IMR-90 (cell line): ENCODE measurements at regions not wholly inside any gene's neighbourhood (a gene's known extent, or its start where the extent isn't known, plus 50 kb on each side); places are given as distances from the start of the nearest gene placed in this dataset.

Experiments
- ATAC-seq: fragments of 200-7000 bp; cut with Tn5 transposase; 2 replicates; pipeline ENCODE4 v1.9.1; 2020; ENCODE audit warnings: low read depth, mild to moderate bottlenecking, moderate library complexity
- BruUV-seq: library from RNA; stranded (reverse); fragments of 400-500 nt; replicated peaks from 2 replicates; lab custom pipeline; 2021; lab: Mats Ljungman, UMichigan
- CTCF ChIA-PET: fragments of 300-600 bp; formaldehyde crosslinking; extraction: SDS; loops from one replicate; lab custom pipeline; 2021; ENCODE audit warnings: antibody characterized with exemption; lab: Yijun Ruan, JAX
- POLR2A ChIA-PET: fragments of 300-600 bp; sonication (Branson Sonifier 250); formaldehyde crosslinking; loops from one replicate; lab custom pipeline; 2022; ENCODE audit warnings: antibody characterized with exemption; ENCODE audit not compliant: unreplicated experiment; lab: Charles Lee
- DNase-seq: peaks from one replicate; pipeline ENCODE4 v3.0.0; 2013
- H2AFZ ChIP-seq: replicated peaks from 2 replicates; pipeline ENCODE3; 2013; ENCODE audit warnings: low read length, mild to moderate bottlenecking; ENCODE audit not compliant: poor library complexity
- H2AK5ac ChIP-seq: 2 replicates; pipeline ENCODE4 v1.6.1; 2013; ENCODE audit warnings: low read depth, low read length, inconsistent platforms
- H2AK9ac ChIP-seq: replicated peaks from 2 replicates; pipeline ENCODE3; 2013; ENCODE audit warnings: mild to moderate bottlenecking, low read depth, low read length, moderate library complexity; ENCODE audit not compliant: poor library complexity
- H2BK120ac ChIP-seq: 2 replicates; pipeline ENCODE4 v1.6.1; 2013; ENCODE audit warnings: low read depth, low read length, inconsistent platforms
- H2BK15ac ChIP-seq: 3 replicates; pipeline ENCODE4 v1.6.1; 2013; ENCODE audit warnings: low read depth, low read length, inconsistent platforms
- H2BK20ac ChIP-seq: 2 replicates; pipeline ENCODE4 v1.6.1; 2013; ENCODE audit warnings: low read depth, mild to moderate bottlenecking, inconsistent platforms, low read length, moderate library complexity
- H2BK5ac ChIP-seq: 2 replicates; pipeline ENCODE4 v1.6.1; 2013; ENCODE audit warnings: mild to moderate bottlenecking, low read depth, low read length, inconsistent platforms; ENCODE audit not compliant: poor library complexity, severe bottlenecking
- H3K14ac ChIP-seq: replicated peaks from 2 replicates; pipeline ENCODE4 v1.6.1; 2013; ENCODE audit warnings: low read depth, low read length, inconsistent platforms
- H3K18ac ChIP-seq: 2 replicates; pipeline ENCODE4 v1.6.1; 2013; ENCODE audit warnings: low read depth, low read length, control low read depth
- H3K23ac ChIP-seq: 2 replicates; pipeline ENCODE4 v1.6.1; 2013; ENCODE audit warnings: low read depth, low read length, inconsistent platforms
- H3K27ac ChIP-seq: 2 replicates; pipeline ENCODE4 v1.5.1; 2013; ENCODE audit warnings: mild to moderate bottlenecking, control low read depth, low read length; ENCODE audit not compliant: insufficient read depth
- H3K27me3 ChIP-seq: 2 replicates; pipeline ENCODE4 v1.6.1; 2013; ENCODE audit warnings: low read length; ENCODE audit not compliant: control insufficient read depth, insufficient read depth
- H3K36me3 ChIP-seq: 2 replicates; pipeline ENCODE4 v1.6.1; 2013; ENCODE audit warnings: low read length, mixed read lengths; ENCODE audit not compliant: control insufficient read depth, insufficient read depth
- H3K4ac ChIP-seq: 2 replicates; pipeline ENCODE4 v1.6.1; 2013; ENCODE audit warnings: low read depth, low read length, inconsistent platforms
- H3K4me1 ChIP-seq: 2 replicates; pipeline ENCODE4 v1.6.1; 2013; ENCODE audit warnings: low read length, mixed read lengths; ENCODE audit not compliant: control insufficient read depth, insufficient read depth
- H3K4me2 ChIP-seq: 2 replicates; pipeline ENCODE4 v1.6.1; 2013; ENCODE audit warnings: low read depth, mild to moderate bottlenecking, control low read depth, low read length, moderate library complexity
- H3K4me3 ChIP-seq: 2 replicates; pipeline ENCODE4 v1.5.1; 2013; ENCODE audit warnings: low read depth, mild to moderate bottlenecking, control low read depth, low read length, moderate library complexity; ENCODE audit not compliant: insufficient read depth
- H3K56ac ChIP-seq: 2 replicates; pipeline ENCODE4 v1.6.1; 2013; ENCODE audit warnings: low read length, inconsistent platforms; ENCODE audit not compliant: insufficient read depth; ENCODE audit errors: extremely low read depth
- H3K79me1 ChIP-seq, 2 experiments: 2 replicates each; pipeline ENCODE4 v1.6.1; 2013; ENCODE audit warnings: low read length in 2 of 2, inconsistent platforms in 1 of 2, low read depth in 1 of 2
- H3K9ac ChIP-seq: 2 replicates; pipeline ENCODE4 v1.6.1; 2013; ENCODE audit warnings: low read depth, low read length, control low read depth
- H3K9me1 ChIP-seq: 2 replicates; pipeline ENCODE4 v1.6.1; 2013; ENCODE audit warnings: low read length, inconsistent platforms; ENCODE audit not compliant: insufficient read depth
- H3K9me3 ChIP-seq: 2 replicates; pipeline ENCODE4 v1.6.1; 2013; ENCODE audit warnings: low read length; ENCODE audit not compliant: control insufficient read depth, insufficient read depth
- H4K20me1 ChIP-seq: 2 replicates; pipeline ENCODE4 v1.6.1; 2013; ENCODE audit warnings: low read length, inconsistent platforms; ENCODE audit not compliant: insufficient read depth
- H4K5ac ChIP-seq: 2 replicates; pipeline ENCODE4 v1.6.1; 2013; ENCODE audit warnings: mild to moderate bottlenecking, low read depth, low read length, control low read depth
- H4K8ac ChIP-seq, 2 experiments: 2 replicates each; pipeline ENCODE4 v1.6.1; 2013; ENCODE audit warnings: low read depth in 2 of 2, low read length in 2 of 2, control low read depth in 1 of 2, inconsistent platforms in 1 of 2
- H4K91ac ChIP-seq: 2 replicates; pipeline ENCODE4 v1.6.1; 2013; ENCODE audit warnings: low read depth, low read length, inconsistent platforms; ENCODE audit not compliant: insufficient read depth
- BHLHE40 ChIP-seq: fragments of 150-350 bp; IDR thresholded peaks from 2 replicates; pipeline ENCODE4 v1.6.1; 2016; ENCODE audit warnings: mild to moderate bottlenecking, low read depth, low read length
- CEBPB ChIP-seq: IDR thresholded peaks from 2 replicates; pipeline ENCODE4 v1.6.1; 2012; ENCODE audit warnings: low read depth, low read length, improper control_type of control experiment
- CHD1 ChIP-seq: IDR thresholded peaks from 2 replicates; pipeline ENCODE4 v1.6.1; 2012; ENCODE audit warnings: low read depth, low read length, improper control_type of control experiment
- CTCF ChIP-seq: conservative IDR thresholded peaks from 2 replicates; pipeline ENCODE4 v1.5.1; 2012; ENCODE audit warnings: mild to moderate bottlenecking, low read depth, low read length, improper control_type of control experiment
- ELK1 ChIP-seq: fragments of 150-350 bp; IDR thresholded peaks from 2 replicates; pipeline ENCODE4 v1.6.1; 2016; ENCODE audit warnings: low read depth, mild to moderate bottlenecking, low read length, moderate library complexity, borderline replicate concordance
- FOS ChIP-seq: fragments of 150-350 bp; IDR thresholded peaks from 2 replicates; pipeline ENCODE4 v1.6.1; 2016; ENCODE audit warnings: low read depth, low read length
- MAFK ChIP-seq: IDR thresholded peaks from 2 replicates; pipeline ENCODE4 v1.6.1; 2012; ENCODE audit warnings: low read depth, low read length, improper control_type of control experiment
- MAZ ChIP-seq: IDR thresholded peaks from 2 replicates; pipeline ENCODE4 v1.6.1; 2012; ENCODE audit warnings: low read depth, mild to moderate bottlenecking, low read length, improper control_type of control experiment, moderate library complexity, borderline replicate concordance
- MXI1 ChIP-seq: IDR thresholded peaks from 2 replicates; pipeline ENCODE4 v1.6.1; 2012; ENCODE audit warnings: low read depth, mild to moderate bottlenecking, low read length, moderate library complexity, borderline replicate concordance
- NFE2L2 ChIP-seq: fragments of 150-350 bp; IDR thresholded peaks from 2 replicates; pipeline ENCODE4 v1.6.1; 2016; ENCODE audit warnings: low read depth, mild to moderate bottlenecking, low read length
- POLR2A ChIP-seq: IDR thresholded peaks from 2 replicates; pipeline ENCODE4 v1.6.1; 2012; ENCODE audit warnings: mild to moderate bottlenecking, low read depth, low read length
- RAD21 ChIP-seq: IDR thresholded peaks from 2 replicates; pipeline ENCODE4 v1.6.1; 2012; ENCODE audit warnings: low read length, improper control_type of control experiment
- RCOR1 ChIP-seq: IDR thresholded peaks from 2 replicates; pipeline ENCODE4 v1.6.1; 2012; ENCODE audit warnings: mild to moderate bottlenecking, low read length, improper control_type of control experiment; ENCODE audit not compliant: insufficient replicate concordance
- RFX5 ChIP-seq: IDR thresholded peaks from 2 replicates; pipeline ENCODE4 v1.8.0; 2012; ENCODE audit warnings: low read depth, mild to moderate bottlenecking, low read length, moderate library complexity
- SMC3 ChIP-seq: fragments of 150-350 bp; IDR thresholded peaks from 2 replicates; pipeline ENCODE4 v1.6.1; 2016; ENCODE audit warnings: low read depth, mild to moderate bottlenecking, antibody characterized with exemption, low read length, moderate library complexity
- USF2 ChIP-seq: fragments of 150-350 bp; IDR thresholded peaks from 2 replicates; pipeline ENCODE4 v1.6.1; 2017; ENCODE audit warnings: mild to moderate bottlenecking, antibody characterized with exemption, low read length, low read depth
- WGBS, 2 experiments: methylation state at CpG; one replicate each; pipeline versions ENCODE4 v1.1.5 to v1.1.7; 2013; ENCODE audit warnings: missing lambda C conversion rate in 2 of 2; ENCODE audit not compliant: insufficient read length in 1 of 2; ENCODE audit errors: extremely low coverage in 2 of 2; 5-methylcytosine and 5-hydroxymethylcytosine counted together
- dilution Hi-C: fragments of 300-500 bp; cut with HindIII; formaldehyde crosslinking; loops from one replicate; pipeline ENCODE4 v1.14.3; 2018; ENCODE audit warnings: low sequenced_read_pairs; ENCODE audit not compliant: unreplicated experiment
- in situ Hi-C: fragments of 300-500 bp; cut with MboI; formaldehyde crosslinking; loops from 3 replicates; pipeline ENCODE4 v1.14.3; 2019; ENCODE audit warnings: low sequenced_read_pairs, inconsistent platforms, mixed read lengths
- intact Hi-C: fragments of 100-400 bp; cut with micrococcal nuclease; formaldehyde crosslinking; loops from 2 replicates; pipeline ENCODE4 v1.10.0; 2022

- dilution Hi-C loops: no loop called here
- Histone ChIP-seq H3K27me3 (peaks cover 10% of the 10 kb centered on the region), H2AK9ac (no peak overlapping the region), H3K4me2 (no peak overlapping the region), H3K14ac (no peak overlapping the region), H3K56ac (no peak overlapping the region), H4K8ac (no peak overlapping the region), H2BK15ac (no peak overlapping the region), H2AK5ac (no peak overlapping the region), H3K18ac (no peak overlapping the region), H2AFZ (no peak overlapping the region), H4K91ac (no peak overlapping the region), H3K4ac (no peak overlapping the region), H3K27ac (no peak overlapping the region), H3K9me3 (no peaks in the 10 kb centered on the region), H3K4me3 (no peak overlapping the region), H3K79me1 (no peaks in the 10 kb centered on the region), H2BK20ac (no peak overlapping the region), H2BK5ac (no peak overlapping the region), H3K36me3 (no peaks in the 10 kb centered on the region), H3K4me1 (no peaks in the 10 kb centered on the region), H3K23ac (no peak overlapping the region), H4K5ac (no peak overlapping the region), H3K9ac (no peak overlapping the region), H2BK120ac (no peak overlapping the region), H4K20me1 (no peaks in the 10 kb centered on the region), H3K9me1 (no peaks in the 10 kb centered on the region)
- no CpG with 5 or more reads among the region's 6 CpGs for WGBS, 2 experiments
- CTCF ChIA-PET: interaction anchor here (0.6 kb wide), 1 partner anchor 155 kb away, joined by 5 read pairs; no protein-coding TSS in a partner anchor
- BruUV-seq: no TSS peak
- intact Hi-C loops: loop anchor here (5.0 kb wide), 1 partner anchor 43 kb away; no protein-coding TSS in a partner anchor
- ATAC-seq: no peak
- TF ChIP-seq SMC3 (no peak), MAZ (no peak), BHLHE40 (no peak), RFX5 (no peak), MAFK (no peak), ELK1 (no peak), USF2 (no peak), NFE2L2 (no peak), MXI1 (no peak), CHD1 (no peak), CTCF (no peak), CEBPB (no peak), FOS (no peak), RAD21 (no peak), POLR2A (no peak), RCOR1 (no peak)
- no peak for DNase-seq
- in situ Hi-C loops: no loop called here
- POLR2A ChIA-PET: no interaction called here
Measured at GRCh38 chr6:6975459-6976111, 132.2 kb upstream of the RREB1 start.
